Activated CD4-positive, alpha-beta memory T cell treated with anti-CD3 and anti-CD28 coated beads for 36 hours (primary cell): ENCODE measurements at regions not wholly inside any gene's neighbourhood (a gene's known extent, or its start where the extent isn't known, plus 50 kb on each side); places are given as distances from the start of the nearest gene placed in this dataset.

ENCODE experiments used
- CTCF ChIA-PET: fragments of 350-600 bp; sonication (Branson Sonifier 250); formaldehyde crosslinking; loops from one replicate; lab custom pipeline; 2021; ENCODE audit warnings: antibody characterized with exemption, inconsistent platforms; lab: Charles Lee
- POLR2A ChIA-PET: fragments of 350-600 bp; sonication (Branson Sonifier 250); formaldehyde crosslinking; loops from one replicate; lab custom pipeline; 2021; ENCODE audit warnings: antibody characterized with exemption; lab: Charles Lee
- DNase-seq: peaks from one replicate; pipeline ENCODE4 v3.0.0-alpha.2; 2020
- H3K27ac Mint-ChIP-seq: one replicate; pipeline ENCODE4 v1.8.0; 2021; ENCODE audit warnings: mixed read lengths
- H3K27me3 Mint-ChIP-seq: one replicate; pipeline ENCODE4 v1.8.0; 2021; ENCODE audit warnings: mixed read lengths
- H3K36me3 Mint-ChIP-seq: one replicate; pipeline ENCODE4 v1.8.0; 2021; ENCODE audit warnings: mixed read lengths
- H3K4me1 Mint-ChIP-seq: one replicate; pipeline ENCODE4 v1.8.0; 2021; ENCODE audit warnings: low read depth, mixed read lengths
- H3K4me3 Mint-ChIP-seq: one replicate; pipeline ENCODE4 v1.8.0; 2021; ENCODE audit warnings: mild to moderate bottlenecking, mixed read lengths
- H3K9me3 Mint-ChIP-seq: one replicate; pipeline ENCODE4 v1.8.0; 2021; ENCODE audit warnings: mixed read lengths
- intact Hi-C: fragments of 100-400 bp; cut with micrococcal nuclease; formaldehyde crosslinking; loops from one replicate; pipeline ENCODE4 v1.15.1; 2023

DNA sequence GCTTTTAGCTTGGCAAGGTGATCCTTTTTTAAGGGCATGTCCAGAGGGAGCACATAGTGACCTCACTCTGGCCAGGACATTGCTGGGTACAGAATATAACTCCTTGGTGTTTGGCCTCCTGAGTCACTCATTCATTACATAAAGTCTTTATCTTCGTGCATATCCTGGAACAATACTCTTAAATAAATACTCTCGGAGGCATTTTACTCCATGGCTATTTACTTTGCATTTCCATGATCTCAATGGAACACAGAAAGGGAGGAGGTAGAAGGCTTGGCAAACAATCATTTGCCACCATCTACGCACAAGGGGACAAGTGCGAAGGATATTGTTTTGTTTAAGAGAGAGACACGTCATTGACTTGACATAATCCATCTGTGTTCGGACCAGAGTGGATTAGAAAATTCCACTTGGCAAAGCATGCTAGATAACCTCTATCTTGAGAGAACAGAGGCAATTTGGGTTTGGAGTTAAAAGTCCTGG lies 210.0 kb downstream of the IRS2 start:
- Mint-ChIP-seq H3K4me3 (no peak overlapping the region), H3K27ac (no peak overlapping the region), H3K4me1 (no peaks in the 10 kb centered on the region), H3K36me3 (no peaks in the 10 kb centered on the region), H3K27me3 (no peaks in the 10 kb centered on the region), H3K9me3 (no peaks in the 10 kb centered on the region)
- ChIA-PET POLR2A (no interaction called here), CTCF (no interaction called here)
- intact Hi-C loops: no loop called here
- DNase-seq: no peak

DNA sequence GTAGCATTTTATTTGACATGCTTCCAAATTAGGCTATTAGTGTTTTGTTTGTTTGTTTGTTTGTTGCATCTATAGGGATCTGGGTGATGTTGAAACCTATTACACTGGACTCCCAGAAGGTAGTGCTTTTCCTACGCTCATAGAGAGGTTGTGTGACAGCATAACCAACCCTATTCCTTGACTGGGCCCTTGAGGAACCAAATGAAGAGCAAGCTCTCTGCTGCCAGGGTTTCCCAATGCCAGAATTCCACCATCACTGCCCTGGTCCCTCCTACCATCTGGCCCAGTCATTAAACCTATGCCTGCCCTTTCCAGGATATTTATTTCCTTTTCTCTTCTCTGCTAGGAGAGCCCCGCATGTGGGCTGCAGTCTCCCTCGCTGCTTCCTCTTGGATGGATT lies 210.6 kb downstream of the IRS2 start:
- Mint-ChIP-seq H3K27ac (no peak overlapping the region), H3K36me3 (no peaks in the 10 kb centered on the region), H3K4me1 (peaks cover 2% of the 10 kb centered on the region), H3K9me3 (no peaks in the 10 kb centered on the region), H3K4me3 (no peak overlapping the region), H3K27me3 (no peaks in the 10 kb centered on the region)
- intact Hi-C loops: no loop called here
- ChIA-PET CTCF (no interaction called here), POLR2A (no interaction called here)
- DNase-seq: no peak

- H3K4me1 Mint-ChIP-seq: peaks cover 10% of the 10 kb centered on the region
- no peak for DNase-seq
- H3K4me3 Mint-ChIP-seq: no peak overlapping the region
- no peak overlapping the region for H3K27ac Mint-ChIP-seq
- ChIA-PET POLR2A (no interaction called here), CTCF (no interaction called here)
- H3K27me3 Mint-ChIP-seq: no peaks in the 10 kb centered on the region
- H3K9me3 Mint-ChIP-seq: no peaks in the 10 kb centered on the region
- no peaks in the 10 kb centered on the region for H3K36me3 Mint-ChIP-seq
- intact Hi-C loops: loop anchor here (5.0 kb wide), 1 partner anchor 215 kb away; the partner anchor contains the start of gene IRS2
These were observed 214.0 kb downstream of the IRS2 start for GRCh38 chr13:109572389-109572788.

DNA sequence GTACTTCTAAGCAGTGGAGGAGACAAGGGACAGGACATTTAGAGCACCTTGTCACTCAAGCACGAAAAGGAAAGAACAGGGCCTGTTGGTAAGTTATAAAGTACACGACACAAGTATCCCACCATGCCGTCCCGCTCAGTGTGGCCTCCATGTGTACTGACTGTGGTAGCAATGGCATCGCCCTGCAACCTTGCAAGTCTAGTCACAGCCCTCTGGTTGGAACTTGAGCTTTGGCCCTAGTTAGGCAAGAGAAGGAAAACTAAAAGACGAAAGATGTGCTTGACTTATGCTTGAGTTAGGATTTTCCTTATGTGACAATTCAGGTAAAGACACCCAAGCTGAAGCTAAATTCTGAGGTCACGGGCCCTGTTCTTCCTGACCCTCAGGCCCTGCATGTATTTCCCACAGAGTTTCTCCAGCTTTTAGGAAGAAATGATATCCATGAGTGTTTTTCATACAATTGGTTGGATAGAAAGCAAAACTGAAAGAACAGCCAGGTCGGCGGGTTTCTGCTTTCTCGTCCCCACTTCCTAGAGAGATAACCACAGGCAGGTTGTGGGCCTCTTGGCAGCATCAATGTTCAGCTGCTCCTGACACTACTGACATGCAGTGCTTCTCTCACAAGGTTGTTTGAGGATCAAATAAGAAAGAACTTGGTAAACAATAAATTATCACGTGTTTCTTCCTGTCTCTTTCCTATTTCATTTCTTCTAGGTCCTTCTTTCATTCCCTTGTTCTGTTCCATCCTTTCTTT lies 216.2 kb downstream of the IRS2 start:
- Mint-ChIP-seq H3K4me1 (peaks cover 10% of the 10 kb centered on the region), H3K4me3 (no peak overlapping the region), H3K27me3 (no peaks in the 10 kb centered on the region), H3K9me3 (no peaks in the 10 kb centered on the region), H3K36me3 (no peaks in the 10 kb centered on the region), H3K27ac (no peak overlapping the region)
- CTCF ChIA-PET: no interaction called here
- POLR2A ChIA-PET: no interaction called here
- DNase-seq: peak; percentile 53
- intact Hi-C loops: loop anchor here (5.0 kb wide), 1 partner anchor 217 kb away; the partner anchor contains the start of gene IRS2

GRCh38 chr13:109568339-109568818 lies 218.0 kb downstream of the IRS2 start:
- ChIA-PET CTCF (no interaction called here), POLR2A (no interaction called here)
- no peak for DNase-seq
- H3K27ac Mint-ChIP-seq: no peak overlapping the region
- H3K4me3 Mint-ChIP-seq: no peak overlapping the region
- no peaks in the 10 kb centered on the region for H3K27me3 Mint-ChIP-seq
- H3K4me1 Mint-ChIP-seq: peaks cover 10% of the 10 kb centered on the region
- no peaks in the 10 kb centered on the region for H3K36me3 Mint-ChIP-seq
- intact Hi-C loops: no loop called here
- H3K9me3 Mint-ChIP-seq: no peaks in the 10 kb centered on the region

DNA sequence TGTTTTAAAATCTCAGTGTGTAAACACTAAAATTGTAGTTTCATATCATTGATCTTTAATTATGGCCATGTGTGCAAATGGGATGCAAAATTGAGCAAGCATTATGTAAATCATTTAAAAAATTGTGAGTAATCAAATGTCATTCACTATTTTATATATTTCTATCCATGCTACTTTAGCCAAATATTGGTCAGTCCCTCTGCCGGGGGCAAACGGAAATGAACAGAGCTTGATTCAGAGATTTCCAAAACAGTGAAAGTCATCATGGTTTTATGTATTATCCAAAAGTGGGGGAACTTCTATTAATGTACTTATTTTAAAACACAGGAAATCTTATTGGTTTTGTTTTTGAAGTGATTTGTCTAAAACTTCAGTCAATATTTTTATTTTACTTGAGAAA lies 219.1 kb downstream of the IRS2 start:
- no peak for DNase-seq
- H3K4me3 Mint-ChIP-seq: no peak overlapping the region
- peaks cover 10% of the 10 kb centered on the region for H3K4me1 Mint-ChIP-seq
- ChIA-PET POLR2A (no interaction called here), CTCF (no interaction called here)
- H3K27me3 Mint-ChIP-seq: no peaks in the 10 kb centered on the region
- H3K27ac Mint-ChIP-seq: no peak overlapping the region
- intact Hi-C loops: no loop called here
- no peaks in the 10 kb centered on the region for H3K9me3 Mint-ChIP-seq
- no peaks in the 10 kb centered on the region for H3K36me3 Mint-ChIP-seq

- no peak for DNase-seq
- Mint-ChIP-seq H3K4me1 (peaks cover 9% of the 10 kb centered on the region), H3K27me3 (no peaks in the 10 kb centered on the region), H3K9me3 (peaks cover 2% of the 10 kb centered on the region), H3K4me3 (no peak overlapping the region), H3K36me3 (no peaks in the 10 kb centered on the region), H3K27ac (no peak overlapping the region)
- ChIA-PET CTCF (no interaction called here), POLR2A (no interaction called here)
- intact Hi-C loops: no loop called here
These were observed 220.5 kb downstream of the IRS2 start for GRCh38 chr13:109565877-109566276.

DNA sequence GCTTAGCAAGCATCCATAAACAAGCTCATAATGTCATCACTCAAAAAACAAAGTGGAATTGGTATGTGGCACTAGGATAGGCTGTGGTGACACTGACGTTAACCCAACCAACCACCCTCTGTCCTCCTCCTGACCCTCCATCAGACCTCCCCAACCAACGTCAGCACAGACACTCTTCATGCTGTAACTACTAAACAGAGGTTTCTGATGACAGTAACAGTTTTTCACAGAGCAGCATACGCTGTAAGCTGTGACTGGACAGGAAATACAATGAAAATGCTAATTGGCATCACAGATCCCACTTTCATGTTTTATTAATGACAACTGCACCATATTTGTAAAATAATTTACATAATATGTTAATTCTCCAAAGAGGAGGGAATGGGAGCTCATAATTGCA lies 238.0 kb downstream of the IRS2 start:
- no peaks in the 10 kb centered on the region for H3K9me3 Mint-ChIP-seq
- H3K27me3 Mint-ChIP-seq: peaks cover 5% of the 10 kb centered on the region
- H3K4me3 Mint-ChIP-seq: no peak overlapping the region
- intact Hi-C loops: loop anchor here (10.0 kb wide), 1 partner anchor 826 kb away; no protein-coding TSS in a partner anchor
- ChIA-PET POLR2A (no interaction called here), CTCF (no interaction called here)
- no peak overlapping the region for H3K27ac Mint-ChIP-seq
- no peak for DNase-seq
- no peaks in the 10 kb centered on the region for H3K36me3 Mint-ChIP-seq
- peaks cover 3% of the 10 kb centered on the region for H3K4me1 Mint-ChIP-seq

GRCh38 chr13:109547942-109548341 lies 238.4 kb downstream of the IRS2 start:
- ChIA-PET CTCF (no interaction called here), POLR2A (no interaction called here)
- DNase-seq: no peak
- Mint-ChIP-seq H3K27me3 (peaks cover 5% of the 10 kb centered on the region), H3K4me3 (no peak overlapping the region), H3K4me1 (peaks cover 3% of the 10 kb centered on the region), H3K9me3 (no peaks in the 10 kb centered on the region), H3K27ac (no peak overlapping the region), H3K36me3 (no peaks in the 10 kb centered on the region)
- intact Hi-C loops: loop anchor here (10.0 kb wide), 1 partner anchor 827 kb away; no protein-coding TSS in a partner anchor

DNA sequence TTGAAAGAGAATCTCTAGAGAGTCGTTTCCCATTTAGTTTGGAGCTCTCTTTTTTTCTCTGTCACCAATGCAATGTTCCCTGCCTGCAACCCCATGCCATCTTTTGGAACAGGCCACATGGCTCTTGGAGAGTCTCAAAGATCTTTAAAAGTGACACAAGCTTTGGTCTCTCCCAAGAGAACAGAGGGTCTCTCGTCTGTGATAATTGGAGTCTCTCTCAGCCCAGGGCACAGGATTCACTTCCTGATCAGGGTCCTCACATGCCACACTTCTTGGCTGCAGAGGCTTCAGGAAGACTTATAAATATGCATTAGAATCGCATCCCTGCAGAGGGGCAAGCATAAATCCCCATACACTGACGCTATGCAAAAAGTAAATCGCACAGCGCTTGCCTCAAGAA lies 240.5 kb downstream of the IRS2 start:
- Mint-ChIP-seq H3K27me3 (peaks cover 4% of the 10 kb centered on the region), H3K4me3 (no peak overlapping the region), H3K9me3 (no peaks in the 10 kb centered on the region), H3K27ac (no peak overlapping the region), H3K36me3 (no peaks in the 10 kb centered on the region), H3K4me1 (peaks cover 3% of the 10 kb centered on the region)
- intact Hi-C loops: loop anchor here (10.0 kb wide), 1 partner anchor 829 kb away; no protein-coding TSS in a partner anchor
- POLR2A ChIA-PET: no interaction called here
- DNase-seq: no peak
- CTCF ChIA-PET: no interaction called here

- no peak overlapping the region for H3K4me3 Mint-ChIP-seq
- peaks cover 3% of the 10 kb centered on the region for H3K4me1 Mint-ChIP-seq
- no peaks in the 10 kb centered on the region for H3K9me3 Mint-ChIP-seq
- H3K27me3 Mint-ChIP-seq: peaks cover 5% of the 10 kb centered on the region
- CTCF ChIA-PET: no interaction called here
- no peak overlapping the region for H3K27ac Mint-ChIP-seq
- no peak for DNase-seq
- intact Hi-C loops: loop anchor here (10.0 kb wide), 1 partner anchor 834 kb away; no protein-coding TSS in a partner anchor
- POLR2A ChIA-PET: no interaction called here
- H3K36me3 Mint-ChIP-seq: no peaks in the 10 kb centered on the region
These were observed 245.3 kb downstream of the IRS2 start for GRCh38 chr13:109541081-109541480.

GRCh38 chr13:109537584-109537983 lies 248.8 kb downstream of the IRS2 start:
- Mint-ChIP-seq H3K4me1 (no peaks in the 10 kb centered on the region), H3K27ac (no peak overlapping the region), H3K4me3 (no peak overlapping the region), H3K27me3 (peaks cover 8% of the 10 kb centered on the region), H3K36me3 (no peaks in the 10 kb centered on the region), H3K9me3 (no peaks in the 10 kb centered on the region)
- no peak for DNase-seq
- ChIA-PET CTCF (no interaction called here), POLR2A (no interaction called here)
- intact Hi-C loops: no loop called here

DNA sequence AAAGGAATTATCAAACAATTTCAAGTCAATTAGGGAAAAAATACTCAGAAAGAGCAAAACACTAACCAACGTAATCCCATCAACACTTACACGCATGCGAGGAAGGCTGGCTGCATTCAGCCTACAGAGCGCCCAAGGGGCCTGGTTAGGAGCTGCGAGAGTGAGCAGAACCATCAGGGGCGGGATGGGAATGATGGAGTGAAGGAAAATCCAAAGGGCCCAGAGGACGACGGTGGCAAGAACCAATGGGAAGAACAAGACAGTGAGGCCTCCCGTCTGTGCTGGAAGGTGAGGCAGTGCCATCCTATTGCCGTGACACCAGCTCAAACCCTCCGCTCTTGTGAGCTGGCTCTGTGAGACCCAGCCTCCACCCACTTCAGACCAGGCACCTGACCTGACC lies 253.0 kb downstream of the IRS2 start:
- H3K4me1 Mint-ChIP-seq: no peaks in the 10 kb centered on the region
- peaks cover 5% of the 10 kb centered on the region for H3K27me3 Mint-ChIP-seq
- ChIA-PET POLR2A (no interaction called here), CTCF (no interaction called here)
- no peak overlapping the region for H3K27ac Mint-ChIP-seq
- DNase-seq: no peak
- intact Hi-C loops: no loop called here
- no peaks in the 10 kb centered on the region for H3K9me3 Mint-ChIP-seq
- no peaks in the 10 kb centered on the region for H3K36me3 Mint-ChIP-seq
- H3K4me3 Mint-ChIP-seq: no peak overlapping the region
